Activated T-cell treated with anti-CD3 and anti-CD28 coated beads for 1 hour (primary cell): ENCODE measurements at regions not wholly inside any gene's neighbourhood (a gene's known extent, or its start where the extent isn't known, plus 50 kb on each side); places are given as distances from the start of the nearest gene placed in this dataset.
"Not testable (repeated sequence)": the region's sequence is repeated elsewhere in the genome, so short reads cannot be mapped to it uniquely, and the experiment has no call there.

Experiments
- DNase-seq: peaks from one replicate; pipeline ENCODE4 v3.0.0-alpha.2; 2020; ENCODE audit warnings: low read depth

- no peak for DNase-seq
These were observed 147.8 kb upstream of the ATP2B1 start for GRCh38 chr12:89856431-89856830.

GRCh38 chr12:89848732-89849131 lies 140.1 kb upstream of the ATP2B1 start:
- DNase-seq: no peak

- DNase-seq: no peak
These were observed 137.9 kb upstream of the ATP2B1 start for GRCh38 chr12:89846473-89847055.

GRCh38 chr12:89845767-89846166 lies 137.1 kb upstream of the ATP2B1 start:
- no peak for DNase-seq

GRCh38 chr12:89845366-89845765 lies 136.7 kb upstream of the ATP2B1 start:
- no peak for DNase-seq

- no peak for DNase-seq
These were observed 135.9 kb upstream of the ATP2B1 start for GRCh38 chr12:89844539-89844938.

GRCh38 chr12:89840162-89840922 lies 131.7 kb upstream of the ATP2B1 start:
- no peak for DNase-seq

GRCh38 chr12:89839444-89839843 lies 130.8 kb upstream of the ATP2B1 start:
- DNase-seq: no peak

- no peak for DNase-seq
These were observed 130.2 kb upstream of the ATP2B1 start for GRCh38 chr12:89838833-89839232.

- no peak for DNase-seq
These were observed 127.4 kb upstream of the ATP2B1 start for GRCh38 chr12:89836026-89836425.

GRCh38 chr12:89834676-89835075 lies 126.0 kb upstream of the ATP2B1 start:
- DNase-seq: no peak

- no peak for DNase-seq
These were observed 125.0 kb upstream of the ATP2B1 start for GRCh38 chr12:89833337-89834252.

- no peak for DNase-seq
These were observed 123.7 kb upstream of the ATP2B1 start for GRCh38 chr12:89832336-89832735.

- no peak for DNase-seq
These were observed 122.9 kb upstream of the ATP2B1 start for GRCh38 chr12:89831310-89832095.

- no peak for DNase-seq
These were observed 120.9 kb upstream of the ATP2B1 start for GRCh38 chr12:89829434-89829975.

GRCh38 chr12:89828575-89828974 lies 119.9 kb upstream of the ATP2B1 start:
- no peak for DNase-seq

GRCh38 chr12:89827592-89827991 lies 119.0 kb upstream of the ATP2B1 start:
- DNase-seq: no peak

GRCh38 chr12:89826468-89826867 lies 117.8 kb upstream of the ATP2B1 start:
- DNase-seq: no peak

- no peak for DNase-seq
These were observed 117.2 kb upstream of the ATP2B1 start for GRCh38 chr12:89825591-89826449.

GRCh38 chr12:89824822-89825221 lies 116.2 kb upstream of the ATP2B1 start:
- DNase-seq: no peak

- DNase-seq: not testable (repeated sequence)
These were observed 114.4 kb upstream of the ATP2B1 start for GRCh38 chr12:89822992-89823391.
